A549 (cell line): ENCODE measurements at regions not wholly inside any gene's neighbourhood (a gene's known extent, or its start where the extent isn't known, plus 50 kb on each side); places are given as distances from the start of the nearest gene placed in this dataset.

Experiments
- JUNB ChIP-seq: fragments of >200 bp; sonication (Bioruptor Twin); formaldehyde crosslinking; IDR thresholded peaks from 2 replicates; pipeline ENCODE4 v1.6.1; 2016
- RAD21 ChIP-seq, 2 experiments: fragments of >200 bp in 1 of 2; sonication (Bioruptor Twin) in 1 of 2; formaldehyde crosslinking in 1 of 2; IDR thresholded peaks in 1 of 2; conservative IDR thresholded peaks in 1 of 2; 2 replicates in 1 of 2; 3 replicates in 1 of 2; pipeline ENCODE4 v1.6.1; 2012 to 2018; ENCODE audit warnings: inconsistent platforms in 1 of 2
- RNF2 ChIP-seq: fragments of 200-600 bp; sonication (generic); IDR thresholded peaks from 2 replicates; pipeline ENCODE4 v1.6.1; 2016; ENCODE audit warnings: low read depth, mild to moderate bottlenecking, antibody characterized with exemption, moderate library complexity, borderline replicate concordance
- TF ChIP-seq, protein P1 (sequence below): IDR thresholded peaks from 2 replicates; pipeline ENCODE4 v1.6.1; 2012
- TF ChIP-seq, protein P2 (sequence below): fragments of 450-650 bp; IDR thresholded peaks from 2 replicates; pipeline ENCODE4 v1.6.1; 2014; ENCODE audit warnings: antibody characterized with exemption
- TF ChIP-seq, protein P3 (sequence below): fragments of >200 bp; sonication (Bioruptor Twin); formaldehyde crosslinking; IDR thresholded peaks from 3 replicates; pipeline ENCODE4 v1.5.1; 2016
- TF ChIP-seq, protein P4 (sequence below): IDR thresholded peaks from 2 replicates; pipeline ENCODE4 v1.6.1; 2012

DNA sequence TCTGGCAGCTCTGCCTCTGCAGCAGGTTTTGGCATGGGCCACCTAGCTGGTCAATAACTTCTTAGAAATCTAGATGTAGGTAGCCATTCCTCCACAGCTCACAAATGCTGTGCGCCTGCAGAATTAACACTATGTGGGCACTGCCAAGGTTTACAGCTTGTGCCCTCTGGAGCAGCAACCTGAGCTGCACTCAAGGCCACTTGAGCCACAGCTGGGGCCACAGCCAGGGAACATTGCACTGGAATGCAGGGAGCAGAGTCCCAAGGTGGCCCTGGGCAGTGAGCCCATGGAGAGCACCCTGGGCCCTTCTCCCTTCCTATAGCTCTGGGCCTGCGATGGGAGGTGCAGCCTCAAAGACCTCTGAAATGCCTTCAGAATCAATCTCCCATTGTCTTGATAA, 365.3 kb downstream of the SATB2 start:
- TF ChIP-seq, protein P1, sequence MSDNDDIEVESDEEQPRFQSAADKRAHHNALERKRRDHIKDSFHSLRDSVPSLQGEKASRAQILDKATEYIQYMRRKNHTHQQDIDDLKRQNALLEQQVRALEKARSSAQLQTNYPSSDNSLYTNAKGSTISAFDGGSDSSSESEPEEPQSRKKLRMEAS, result no peak
- TF ChIP-seq, protein P2, sequence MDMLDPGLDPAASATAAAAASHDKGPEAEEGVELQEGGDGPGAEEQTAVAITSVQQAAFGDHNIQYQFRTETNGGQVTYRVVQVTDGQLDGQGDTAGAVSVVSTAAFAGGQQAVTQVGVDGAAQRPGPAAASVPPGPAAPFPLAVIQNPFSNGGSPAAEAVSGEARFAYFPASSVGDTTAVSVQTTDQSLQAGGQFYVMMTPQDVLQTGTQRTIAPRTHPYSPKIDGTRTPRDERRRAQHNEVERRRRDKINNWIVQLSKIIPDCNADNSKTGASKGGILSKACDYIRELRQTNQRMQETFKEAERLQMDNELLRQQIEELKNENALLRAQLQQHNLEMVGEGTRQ, result no peak
- TF ChIP-seq, protein P3, sequence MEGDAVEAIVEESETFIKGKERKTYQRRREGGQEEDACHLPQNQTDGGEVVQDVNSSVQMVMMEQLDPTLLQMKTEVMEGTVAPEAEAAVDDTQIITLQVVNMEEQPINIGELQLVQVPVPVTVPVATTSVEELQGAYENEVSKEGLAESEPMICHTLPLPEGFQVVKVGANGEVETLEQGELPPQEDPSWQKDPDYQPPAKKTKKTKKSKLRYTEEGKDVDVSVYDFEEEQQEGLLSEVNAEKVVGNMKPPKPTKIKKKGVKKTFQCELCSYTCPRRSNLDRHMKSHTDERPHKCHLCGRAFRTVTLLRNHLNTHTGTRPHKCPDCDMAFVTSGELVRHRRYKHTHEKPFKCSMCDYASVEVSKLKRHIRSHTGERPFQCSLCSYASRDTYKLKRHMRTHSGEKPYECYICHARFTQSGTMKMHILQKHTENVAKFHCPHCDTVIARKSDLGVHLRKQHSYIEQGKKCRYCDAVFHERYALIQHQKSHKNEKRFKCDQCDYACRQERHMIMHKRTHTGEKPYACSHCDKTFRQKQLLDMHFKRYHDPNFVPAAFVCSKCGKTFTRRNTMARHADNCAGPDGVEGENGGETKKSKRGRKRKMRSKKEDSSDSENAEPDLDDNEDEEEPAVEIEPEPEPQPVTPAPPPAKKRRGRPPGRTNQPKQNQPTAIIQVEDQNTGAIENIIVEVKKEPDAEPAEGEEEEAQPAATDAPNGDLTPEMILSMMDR, result no peak
- TF ChIP-seq, protein P4, sequence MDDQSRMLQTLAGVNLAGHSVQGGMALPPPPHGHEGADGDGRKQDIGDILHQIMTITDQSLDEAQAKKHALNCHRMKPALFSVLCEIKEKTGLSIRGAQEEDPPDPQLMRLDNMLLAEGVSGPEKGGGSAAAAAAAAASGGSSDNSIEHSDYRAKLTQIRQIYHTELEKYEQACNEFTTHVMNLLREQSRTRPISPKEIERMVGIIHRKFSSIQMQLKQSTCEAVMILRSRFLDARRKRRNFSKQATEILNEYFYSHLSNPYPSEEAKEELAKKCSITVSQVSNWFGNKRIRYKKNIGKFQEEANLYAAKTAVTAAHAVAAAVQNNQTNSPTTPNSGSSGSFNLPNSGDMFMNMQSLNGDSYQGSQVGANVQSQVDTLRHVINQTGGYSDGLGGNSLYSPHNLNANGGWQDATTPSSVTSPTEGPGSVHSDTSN, result no peak
- TF ChIP-seq RAD21 (conservative IDR thresholded peaks at IDR 0.05 in 1 of 2, IDR thresholded peaks at IDR 0.05 in 1 of 2) (no peak), RNF2 (no peak), JUNB (no peak)
